ENCODE measurements at regions not wholly inside any gene's neighbourhood (a gene's known extent, or its start where the extent isn't known, plus 50 kb on each side); places are given as distances from the start of the nearest gene placed in this dataset.

DNA sequence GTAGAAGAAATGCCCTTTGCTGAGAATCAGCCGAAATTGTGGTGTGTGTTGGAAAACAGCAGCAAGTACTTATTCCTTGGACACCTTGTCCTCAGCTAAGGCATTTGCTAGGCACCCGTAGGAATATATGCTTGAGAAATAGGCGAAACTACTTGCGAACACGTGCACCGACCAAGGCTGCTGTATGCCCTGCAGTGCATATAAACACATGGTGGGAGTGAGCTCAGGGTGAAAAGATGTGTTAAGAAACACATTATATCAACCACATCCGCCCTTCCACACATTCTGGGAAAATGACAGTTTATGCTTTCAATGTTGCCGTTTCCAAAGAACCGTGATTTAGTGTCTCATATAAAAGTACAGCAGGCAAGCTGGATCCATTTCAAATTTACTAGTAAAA, 199.2 kb downstream of the JCAD start:
- TF ChIP-seq, protein P1, sequence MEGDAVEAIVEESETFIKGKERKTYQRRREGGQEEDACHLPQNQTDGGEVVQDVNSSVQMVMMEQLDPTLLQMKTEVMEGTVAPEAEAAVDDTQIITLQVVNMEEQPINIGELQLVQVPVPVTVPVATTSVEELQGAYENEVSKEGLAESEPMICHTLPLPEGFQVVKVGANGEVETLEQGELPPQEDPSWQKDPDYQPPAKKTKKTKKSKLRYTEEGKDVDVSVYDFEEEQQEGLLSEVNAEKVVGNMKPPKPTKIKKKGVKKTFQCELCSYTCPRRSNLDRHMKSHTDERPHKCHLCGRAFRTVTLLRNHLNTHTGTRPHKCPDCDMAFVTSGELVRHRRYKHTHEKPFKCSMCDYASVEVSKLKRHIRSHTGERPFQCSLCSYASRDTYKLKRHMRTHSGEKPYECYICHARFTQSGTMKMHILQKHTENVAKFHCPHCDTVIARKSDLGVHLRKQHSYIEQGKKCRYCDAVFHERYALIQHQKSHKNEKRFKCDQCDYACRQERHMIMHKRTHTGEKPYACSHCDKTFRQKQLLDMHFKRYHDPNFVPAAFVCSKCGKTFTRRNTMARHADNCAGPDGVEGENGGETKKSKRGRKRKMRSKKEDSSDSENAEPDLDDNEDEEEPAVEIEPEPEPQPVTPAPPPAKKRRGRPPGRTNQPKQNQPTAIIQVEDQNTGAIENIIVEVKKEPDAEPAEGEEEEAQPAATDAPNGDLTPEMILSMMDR (IDR thresholded peaks at IDR 0.05; ENCODE audit: low read depth, low read length) = no peak
- no peak overlapping the region for H3K27ac ChIP-seq
- H3K4me1 ChIP-seq (ENCODE audit: low read depth) = peaks cover 20% of the 10 kb centered on the region
- peak in 1 of 2 donors; percentile 19 for DNase-seq (ENCODE audit: low read depth in 1 of 2, low spot score in 1 of 2)
- H3K27me3 ChIP-seq = no peaks in the 10 kb centered on the region
- no peaks in the 10 kb centered on the region for H3K36me3 ChIP-seq
- no peaks in the 10 kb centered on the region for H3K9me3 ChIP-seq (ENCODE audit: low read depth)
- H3K4me3 ChIP-seq = no peak overlapping the region

DNA sequence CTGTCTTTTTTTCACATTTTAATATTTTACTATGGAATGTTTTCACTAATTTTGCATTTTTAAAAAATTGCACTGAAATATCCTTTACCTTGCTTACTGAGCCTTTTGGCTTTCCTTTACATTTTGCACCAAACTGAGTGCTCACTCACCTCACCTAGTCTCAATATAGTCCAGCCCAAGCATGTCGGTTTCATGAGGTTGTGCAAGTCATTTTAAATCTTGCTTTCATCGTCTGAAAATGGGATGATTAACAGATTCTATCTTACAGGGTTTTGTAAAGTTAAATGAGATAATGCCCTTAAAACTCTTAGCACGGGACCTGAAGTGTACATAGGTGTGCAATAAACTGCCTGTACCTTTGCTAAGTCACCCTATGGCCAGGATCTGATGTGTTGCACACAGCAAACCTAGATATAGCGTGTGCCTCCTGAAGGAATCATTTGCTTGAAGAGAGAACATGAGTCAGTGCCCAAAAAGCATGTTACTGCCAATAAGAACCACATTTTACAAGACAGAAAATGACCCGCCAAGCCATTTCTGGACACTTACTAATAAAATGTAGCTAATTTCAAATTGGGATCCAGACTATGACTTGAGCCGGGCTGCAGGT, 199.8 kb downstream of the JCAD start:
- H3K9me3 ChIP-seq (ENCODE audit: low read depth) = no peaks in the 10 kb centered on the region
- H3K4me3 ChIP-seq = no peak overlapping the region
- H3K27me3 ChIP-seq = no peaks in the 10 kb centered on the region
- TF ChIP-seq, protein P1 (IDR thresholded peaks at IDR 0.05; ENCODE audit: low read depth, low read length) = no peak
- no peaks in the 10 kb centered on the region for H3K36me3 ChIP-seq
- H3K27ac ChIP-seq = no peak overlapping the region
- no peak for DNase-seq (ENCODE audit: low read depth in 1 of 2, low spot score in 1 of 2)
- H3K4me1 ChIP-seq (ENCODE audit: low read depth) = peaks cover 17% of the 10 kb centered on the region

DNA sequence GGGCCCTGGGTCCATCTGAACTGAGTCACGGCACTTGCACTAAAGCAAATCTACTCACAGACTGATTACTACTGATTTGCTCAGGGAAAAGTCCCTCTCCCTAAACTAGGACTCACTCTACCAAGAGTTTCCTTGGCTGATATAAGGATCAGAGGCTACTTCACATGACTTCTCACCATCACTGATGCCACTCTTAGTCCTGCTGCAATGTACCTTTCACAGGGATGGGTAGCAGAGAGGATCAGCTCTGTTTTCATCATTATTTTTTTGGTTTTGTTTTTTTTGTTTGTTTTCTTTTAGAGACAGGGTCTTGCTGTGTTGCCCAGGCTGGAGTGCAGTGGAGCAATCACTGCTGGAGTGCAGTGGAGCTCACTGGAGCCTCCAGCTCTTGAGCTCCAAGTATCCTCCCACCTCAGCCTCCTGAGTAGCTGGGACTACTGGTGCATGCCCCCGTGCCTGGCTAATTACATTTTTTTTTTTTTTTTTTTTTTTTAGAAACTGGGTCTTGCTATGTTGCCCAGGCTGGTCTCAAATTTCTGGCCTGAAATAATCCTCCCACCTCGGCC, 200.6 kb downstream of the JCAD start:
- Histone ChIP-seq H3K27me3 (no peaks in the 10 kb centered on the region), H3K27ac (peak overlapping the region; percentile 80), H3K36me3 (no peaks in the 10 kb centered on the region), H3K9me3 (ENCODE audit: low read depth) (no peaks in the 10 kb centered on the region), H3K4me1 (ENCODE audit: low read depth) (peaks cover 17% of the 10 kb centered on the region), H3K4me3 (no peak overlapping the region)
- no peak for DNase-seq (ENCODE audit: low read depth in 1 of 2, low spot score in 1 of 2)
- TF ChIP-seq, protein P1 (IDR thresholded peaks at IDR 0.05; ENCODE audit: low read depth, low read length) = no peak

DNA sequence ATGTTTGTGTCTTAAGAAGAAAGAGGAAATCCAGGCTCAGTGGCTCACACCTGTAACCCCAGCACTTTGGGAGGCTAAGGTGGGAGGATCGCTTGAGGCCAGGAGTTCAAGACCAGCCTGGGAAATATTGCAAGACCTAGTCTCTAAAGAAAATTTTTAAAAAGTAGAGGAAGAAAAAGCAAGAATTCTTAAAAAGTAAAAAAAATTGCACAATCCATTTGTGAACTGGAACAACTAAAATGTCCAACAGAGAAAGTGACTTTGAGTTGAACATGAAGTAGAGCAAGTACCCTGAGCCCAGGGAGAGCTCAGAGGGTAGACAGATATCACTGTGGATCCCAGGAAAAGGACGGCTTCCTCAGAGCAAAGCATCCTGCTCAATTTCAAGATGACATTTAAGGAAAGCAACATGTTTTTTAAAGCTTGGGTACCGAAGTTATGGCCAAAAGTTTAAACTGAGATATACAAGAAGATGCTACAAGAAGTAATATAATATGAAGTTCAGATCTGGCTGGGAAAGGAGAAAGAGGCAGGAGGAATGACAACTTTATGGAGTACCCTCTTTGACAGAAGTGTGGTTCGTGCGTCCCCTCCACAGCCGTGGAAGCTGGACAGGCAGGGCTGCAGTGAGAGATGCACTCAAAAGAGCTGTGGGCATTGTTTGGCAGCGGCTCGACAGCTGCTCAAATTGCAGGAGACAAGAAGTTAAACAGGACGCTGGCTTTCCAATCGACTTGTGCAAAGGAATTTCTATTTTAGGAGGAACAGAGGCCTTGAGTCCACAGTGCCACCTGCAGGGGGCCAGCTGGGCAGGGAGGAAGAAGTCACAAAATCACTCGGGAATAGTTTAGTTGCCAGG, 201.3 kb downstream of the JCAD start:
- Histone ChIP-seq H3K4me1 (ENCODE audit: low read depth) (peaks cover 17% of the 10 kb centered on the region), H3K9me3 (ENCODE audit: low read depth) (no peaks in the 10 kb centered on the region), H3K27ac (peak overlapping the region; percentile 80), H3K4me3 (no peak overlapping the region), H3K27me3 (no peaks in the 10 kb centered on the region), H3K36me3 (no peaks in the 10 kb centered on the region)
- DNase-seq (ENCODE audit: low read depth in 1 of 2, low spot score in 1 of 2) = peak; percentile 66 to 93
- TF ChIP-seq, protein P1 (IDR thresholded peaks at IDR 0.05; ENCODE audit: low read depth, low read length) = peak; percentile 67

DNA sequence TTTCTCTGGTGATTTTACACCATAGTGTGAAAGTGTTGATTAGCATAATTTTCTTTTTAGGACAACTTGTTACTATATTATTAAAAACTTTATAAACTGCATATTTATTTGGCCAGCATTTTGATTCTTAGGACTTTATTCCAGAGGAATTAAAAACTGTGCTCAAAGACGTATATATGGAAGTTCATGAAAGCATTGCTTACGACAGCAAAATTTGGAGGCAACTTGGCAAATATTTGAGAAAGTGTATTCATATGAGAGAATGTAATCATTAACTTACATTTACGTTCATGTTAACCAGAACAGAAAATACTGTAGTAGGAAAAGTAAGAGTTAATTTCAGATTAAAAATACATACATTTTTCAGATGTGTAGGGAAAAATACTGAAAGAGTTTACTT, 203.1 kb downstream of the JCAD start:
- DNase-seq (ENCODE audit: low read depth in 1 of 2, low spot score in 1 of 2) = no peak
- Histone ChIP-seq H3K9me3 (ENCODE audit: low read depth) (no peaks in the 10 kb centered on the region), H3K27ac (no peak overlapping the region), H3K27me3 (no peaks in the 10 kb centered on the region), H3K4me3 (no peak overlapping the region), H3K36me3 (no peaks in the 10 kb centered on the region), H3K4me1 (ENCODE audit: low read depth) (peaks cover 17% of the 10 kb centered on the region)
- TF ChIP-seq, protein P1 (IDR thresholded peaks at IDR 0.05; ENCODE audit: low read depth, low read length) = no peak

Data from cardiac muscle cell (in vitro differentiated cells and primary cell).